GM19351 (cell line): ENCODE measurements at regions not wholly inside any gene's neighbourhood (a gene's known extent, or its start where the extent isn't known, plus 50 kb on each side); places are given as distances from the start of the nearest gene placed in this dataset.
A peak's percentile ranks its signal among the peaks of the same experiment; 100 is the strongest.

Experiments used
- ATAC-seq: cut with Tn5 transposase; IDR thresholded peaks from one replicate; pipeline ENCODE4 v1.9.1; 2021; ENCODE audit warnings: mild to moderate bottlenecking, moderate library complexity; ENCODE audit not compliant: unreplicated experiment

DNA sequence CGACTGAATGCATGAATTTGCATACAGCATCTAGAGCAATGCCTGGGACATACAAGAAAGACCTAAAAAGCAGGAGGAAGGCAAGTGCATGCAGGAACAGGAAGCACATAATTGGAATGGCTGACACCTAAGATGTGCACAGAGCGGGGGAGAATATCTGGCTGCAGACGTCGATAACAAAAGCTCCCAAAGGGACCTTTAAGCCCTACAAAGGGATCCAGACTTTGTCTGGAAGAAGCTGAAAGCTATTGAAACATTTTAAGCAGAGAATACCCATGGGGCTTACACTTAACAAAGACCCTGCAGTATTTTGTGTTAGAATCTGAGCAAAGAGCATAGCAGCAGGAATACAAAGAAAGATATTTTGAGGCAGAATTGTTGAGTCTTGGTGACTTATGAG lies 107.4 kb upstream of the CLDN10 start:
- no peak for ATAC-seq

DNA sequence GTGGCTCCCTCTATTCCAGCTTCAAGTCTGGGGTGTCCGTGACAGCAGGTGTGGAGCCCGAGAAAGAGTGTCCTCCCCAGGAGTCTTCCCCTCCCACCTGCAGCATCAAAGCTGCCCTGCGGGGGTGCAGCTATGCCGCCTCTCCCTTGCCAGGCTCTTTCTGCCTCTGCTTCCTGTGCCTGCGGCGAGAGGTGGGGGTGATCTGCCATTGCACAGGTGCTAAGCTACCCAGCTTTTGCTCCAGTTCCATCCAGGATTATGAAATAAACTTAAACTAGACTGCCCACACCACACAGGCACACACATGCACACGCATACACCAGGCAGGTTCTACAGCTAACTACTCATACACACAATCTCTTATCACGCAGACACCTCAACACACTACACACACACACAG lies 104.7 kb upstream of the CLDN10 start:
- ATAC-seq, result no peak

DNA sequence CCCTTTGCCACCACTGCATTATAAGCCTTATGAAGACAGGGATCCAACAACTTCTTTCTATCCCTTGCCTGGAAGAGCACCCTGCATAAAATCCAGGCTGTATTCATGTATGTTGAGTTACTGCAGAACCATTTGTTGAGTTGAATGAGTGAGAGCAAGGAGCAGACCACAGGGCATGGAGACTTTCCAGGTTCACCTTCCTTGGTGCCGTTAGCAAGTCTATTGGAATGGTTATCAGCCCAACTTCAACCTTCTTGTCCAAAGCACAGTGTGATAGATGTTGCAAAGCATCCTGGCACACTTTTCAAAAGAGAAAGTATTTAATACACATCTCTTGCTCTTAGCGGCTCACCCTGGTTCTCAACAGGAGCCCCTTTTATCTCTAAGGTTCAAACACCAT lies 100.9 kb upstream of the CLDN10 start:
- no peak for ATAC-seq

DNA sequence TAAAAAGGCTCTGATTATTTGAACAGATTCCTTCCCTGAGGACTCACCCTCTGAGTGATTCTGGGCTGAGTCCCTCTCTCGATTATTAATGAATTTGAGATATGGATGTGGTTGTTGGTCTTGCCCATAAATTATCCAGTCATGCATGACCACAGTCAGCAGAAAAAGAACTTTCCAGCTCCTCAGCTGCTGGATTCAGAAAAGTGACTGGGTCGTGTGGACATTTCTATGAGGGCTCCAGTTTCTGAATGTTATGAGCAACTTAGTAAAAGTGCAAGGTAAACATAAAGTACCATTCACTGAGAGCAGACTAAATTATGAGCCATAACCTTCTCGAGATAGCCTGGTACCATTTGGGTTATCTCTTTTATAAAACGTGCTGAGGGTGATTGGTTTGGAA lies 100.1 kb upstream of the CLDN10 start:
- ATAC-seq, result no peak

DNA sequence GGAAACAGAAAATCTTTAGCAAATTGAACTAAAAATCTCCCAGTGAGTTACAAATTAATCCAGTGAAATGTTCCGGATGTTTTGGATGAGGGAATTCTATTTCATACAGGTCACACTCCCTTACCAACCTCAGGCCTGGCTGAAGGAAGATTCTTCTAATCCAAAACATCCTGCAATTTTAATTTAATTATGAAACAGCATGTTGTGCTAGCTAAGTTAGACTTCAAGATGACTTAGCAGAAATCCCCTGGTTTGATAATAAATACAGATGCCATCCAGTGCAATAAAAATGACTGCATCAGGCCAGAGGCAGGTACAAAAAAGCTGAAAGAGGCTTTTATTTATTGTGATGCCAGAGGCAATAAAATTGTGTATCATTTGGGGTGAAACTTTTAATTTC lies 96.7 kb upstream of the CLDN10 start:
- ATAC-seq, result no peak

DNA sequence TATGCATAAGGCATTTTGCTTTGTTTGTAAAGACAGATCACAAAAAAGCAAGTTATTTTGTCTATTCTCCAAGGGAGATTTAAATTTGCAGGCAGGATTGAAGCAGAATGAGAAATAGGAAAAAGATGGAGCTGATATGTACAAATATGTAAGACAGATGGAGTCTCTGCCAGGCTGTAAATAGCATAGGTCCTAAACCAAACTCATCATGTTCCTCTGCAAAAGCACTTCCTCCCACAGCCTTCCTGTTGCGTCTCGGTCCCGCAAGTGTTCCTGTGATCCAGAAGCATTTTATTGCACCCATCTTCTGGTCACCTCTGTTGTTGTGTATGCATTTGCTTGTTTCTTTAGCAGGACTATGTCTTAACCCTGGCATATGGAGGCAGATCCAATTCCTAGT lies 95.7 kb upstream of the CLDN10 start:
- ATAC-seq, result peak; percentile 16

DNA sequence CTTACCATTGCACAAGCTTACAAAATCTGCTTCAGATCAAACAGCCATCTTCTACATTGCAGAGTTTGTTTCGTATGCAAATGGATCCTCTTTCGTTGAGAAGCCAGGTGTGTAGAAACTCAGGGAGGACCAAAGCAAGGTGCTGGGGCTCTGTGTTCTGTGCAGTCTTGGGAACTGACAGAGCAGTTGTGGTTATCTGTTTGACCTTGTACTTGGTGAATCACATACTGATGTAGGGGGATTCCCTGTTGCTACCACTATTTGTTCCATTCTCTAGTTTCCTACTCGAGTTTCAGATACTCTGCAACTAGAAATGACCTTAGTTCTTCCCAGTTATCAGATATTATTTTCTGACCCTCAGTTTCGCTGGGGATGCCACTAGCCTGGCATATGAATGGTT lies 95.2 kb upstream of the CLDN10 start:
- peak; percentile 97 for ATAC-seq

DNA sequence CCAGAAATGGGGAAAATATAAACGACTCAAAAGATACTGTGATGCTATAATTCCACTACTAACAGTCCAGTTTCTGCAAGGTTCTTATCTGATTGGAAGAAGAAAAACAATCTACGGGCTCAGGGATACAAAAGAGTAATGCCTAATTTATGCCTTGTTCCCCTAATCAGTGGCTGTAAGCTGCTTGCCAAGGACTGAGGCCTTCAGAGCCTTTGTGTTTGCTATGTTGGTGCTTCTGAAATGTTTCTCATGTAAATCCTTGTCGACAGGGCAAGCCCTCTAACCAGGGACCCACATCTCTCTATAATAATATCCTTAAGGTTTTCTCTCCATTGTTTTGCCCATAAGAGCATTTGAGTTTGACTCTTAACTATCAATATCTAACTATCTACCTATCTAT lies 89.7 kb upstream of the CLDN10 start:
- ATAC-seq, result no peak

DNA sequence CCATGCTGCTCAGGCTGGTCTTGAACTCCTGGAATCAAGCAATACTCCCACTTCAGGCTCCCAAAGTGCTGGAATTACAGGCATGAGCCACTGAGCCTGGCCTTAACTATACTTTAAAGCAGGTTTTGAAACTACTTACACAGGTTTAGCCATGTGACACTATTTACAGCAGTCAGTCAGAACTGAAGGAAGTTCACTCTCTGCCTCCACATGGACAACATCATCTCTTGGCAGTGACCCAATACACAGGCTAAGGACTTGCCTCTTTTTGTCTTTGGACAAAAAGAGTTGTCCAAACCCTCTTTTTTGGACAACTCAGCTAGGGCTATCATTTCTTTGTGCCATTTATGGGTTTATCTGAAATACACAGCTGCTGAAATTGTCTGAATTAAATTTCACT lies 89.0 kb upstream of the CLDN10 start:
- no peak for ATAC-seq

DNA sequence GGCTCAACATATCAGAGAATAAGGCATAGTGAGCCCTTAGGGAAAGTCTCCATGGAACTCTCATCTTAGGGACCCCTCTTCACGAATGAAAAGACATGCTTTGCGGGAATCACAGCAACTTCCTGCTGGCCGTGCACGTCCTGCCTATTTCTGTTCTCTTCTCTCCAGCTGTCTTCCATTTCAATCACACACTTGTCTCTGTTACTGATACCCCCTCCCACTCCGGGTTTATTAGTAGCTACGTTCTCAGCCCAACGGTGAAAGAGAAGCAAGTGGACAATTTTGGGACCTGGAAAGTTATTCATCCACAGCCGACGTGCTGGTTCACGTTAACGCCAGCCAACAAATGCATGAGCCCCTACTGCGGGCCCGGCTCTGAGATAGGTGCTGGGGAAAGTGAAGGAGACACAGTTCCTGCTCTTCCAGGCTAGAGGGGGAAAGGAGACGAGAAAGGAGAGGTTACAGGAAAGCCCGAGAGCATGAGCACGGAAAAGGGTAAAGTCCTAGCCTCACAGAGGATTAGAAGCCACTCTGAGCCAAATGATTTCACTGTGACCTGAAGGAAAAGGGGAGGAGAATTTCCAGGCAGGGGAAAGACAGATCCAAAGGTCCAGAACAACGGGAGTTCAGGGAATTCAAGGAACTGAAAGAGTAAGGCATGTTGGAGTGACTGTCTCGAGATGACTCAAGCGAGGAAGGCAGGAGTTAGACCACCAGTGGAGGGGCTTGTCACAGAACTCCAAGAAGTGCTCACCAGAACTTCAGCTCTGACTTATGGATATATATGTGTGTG lies 81.8 kb upstream of the CLDN10 start:
- no peak for ATAC-seq

DNA sequence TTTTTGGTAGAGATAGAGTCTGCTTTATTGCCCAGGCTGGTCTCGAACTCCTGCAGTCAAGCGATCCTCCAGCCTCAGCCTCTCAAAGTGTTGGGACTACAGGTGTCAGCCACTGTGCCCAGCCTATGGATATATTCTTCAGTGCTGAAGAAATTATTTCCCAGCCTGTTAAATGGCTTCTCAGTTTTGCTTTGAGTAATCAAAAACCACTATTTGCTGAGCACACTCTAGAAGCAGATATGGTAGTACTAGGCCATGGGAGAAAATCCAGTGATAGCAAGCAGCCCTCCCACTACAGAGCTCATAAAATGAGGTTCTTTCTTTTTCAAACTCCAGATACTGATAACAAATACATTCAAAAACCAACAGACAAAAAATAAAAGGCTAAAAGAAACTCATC lies 80.6 kb upstream of the CLDN10 start:
- peak; percentile 71 for ATAC-seq

DNA sequence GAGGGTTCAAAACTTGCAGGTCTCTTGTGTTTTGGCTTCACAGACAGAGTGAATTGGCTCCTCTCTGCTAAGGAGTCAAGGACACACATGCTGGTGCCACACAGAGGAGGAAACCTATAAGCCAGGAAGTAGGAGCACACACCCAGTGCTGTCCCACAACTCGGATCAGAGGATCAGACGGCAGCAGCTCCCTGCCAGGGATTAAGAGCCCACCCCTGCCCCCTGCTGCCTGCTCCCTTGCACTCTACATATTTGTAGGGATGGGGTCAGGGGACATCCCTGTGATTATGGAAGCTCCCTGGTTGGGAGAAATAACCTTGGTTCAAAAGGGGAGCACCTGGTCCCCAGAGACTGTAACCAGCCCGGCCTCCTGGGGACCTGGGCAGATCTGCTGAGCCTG lies 77.5 kb upstream of the CLDN10 start:
- no peak for ATAC-seq

DNA sequence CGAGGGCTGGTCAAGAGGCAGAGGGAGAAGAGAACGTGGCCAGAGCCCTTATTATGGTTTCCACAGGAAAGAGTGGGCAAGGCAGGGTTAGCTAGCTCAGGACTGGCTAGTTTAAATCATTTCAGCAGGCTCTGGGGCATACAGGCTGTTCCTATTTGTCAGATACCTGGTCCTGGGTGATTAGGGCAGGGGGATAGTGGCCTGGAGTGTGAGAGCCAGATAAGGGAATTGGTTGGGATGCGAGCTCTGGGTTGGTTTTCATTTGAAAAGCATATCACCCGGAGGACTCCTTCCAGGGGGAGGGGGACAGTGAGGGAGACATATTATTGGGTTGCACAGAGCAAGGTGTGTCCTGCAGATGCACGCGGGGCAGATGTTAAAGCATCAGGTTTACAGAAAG lies 75.3 kb upstream of the CLDN10 start:
- no peak for ATAC-seq

DNA sequence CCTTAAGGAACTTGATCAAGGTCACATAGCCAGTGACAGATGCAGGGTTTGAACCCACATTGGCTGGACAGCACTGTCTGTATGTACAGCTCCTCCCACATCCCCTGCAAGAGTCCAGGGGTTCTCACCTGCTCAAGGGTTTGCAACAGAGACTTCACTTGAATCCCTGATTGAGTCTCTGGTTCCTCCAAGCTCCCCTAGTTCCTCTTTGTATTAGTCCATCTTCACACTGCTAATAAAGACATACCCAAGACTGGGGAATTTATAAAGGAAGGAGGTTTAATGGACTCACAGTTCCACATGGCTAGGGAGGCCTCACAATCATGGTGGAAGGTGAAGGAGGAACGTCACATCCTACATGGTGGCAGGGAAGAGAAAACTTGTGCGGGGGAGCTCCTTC lies 72.8 kb upstream of the CLDN10 start:
- ATAC-seq, result peak; percentile 15

DNA sequence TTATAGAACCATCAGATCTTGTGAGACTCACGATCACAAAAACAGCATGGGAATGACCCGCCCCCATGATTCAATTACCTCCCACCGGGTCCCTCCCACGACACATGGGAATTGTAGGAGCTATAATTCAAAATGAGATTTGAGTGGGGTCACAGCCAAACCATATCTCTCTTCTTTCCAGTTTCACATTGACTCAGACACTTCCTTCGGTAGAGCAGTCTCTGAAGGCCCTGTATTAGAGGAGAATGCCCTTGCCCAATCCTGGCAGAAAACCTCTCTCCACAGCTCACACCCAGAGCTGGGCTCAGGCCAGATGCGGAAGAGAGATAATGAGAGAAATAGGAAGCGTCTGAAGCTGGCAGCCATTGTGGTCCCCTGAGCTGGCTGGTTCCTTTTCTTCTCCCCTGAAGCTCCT lies 72.4 kb upstream of the CLDN10 start:
- ATAC-seq, result peak; percentile 45

DNA sequence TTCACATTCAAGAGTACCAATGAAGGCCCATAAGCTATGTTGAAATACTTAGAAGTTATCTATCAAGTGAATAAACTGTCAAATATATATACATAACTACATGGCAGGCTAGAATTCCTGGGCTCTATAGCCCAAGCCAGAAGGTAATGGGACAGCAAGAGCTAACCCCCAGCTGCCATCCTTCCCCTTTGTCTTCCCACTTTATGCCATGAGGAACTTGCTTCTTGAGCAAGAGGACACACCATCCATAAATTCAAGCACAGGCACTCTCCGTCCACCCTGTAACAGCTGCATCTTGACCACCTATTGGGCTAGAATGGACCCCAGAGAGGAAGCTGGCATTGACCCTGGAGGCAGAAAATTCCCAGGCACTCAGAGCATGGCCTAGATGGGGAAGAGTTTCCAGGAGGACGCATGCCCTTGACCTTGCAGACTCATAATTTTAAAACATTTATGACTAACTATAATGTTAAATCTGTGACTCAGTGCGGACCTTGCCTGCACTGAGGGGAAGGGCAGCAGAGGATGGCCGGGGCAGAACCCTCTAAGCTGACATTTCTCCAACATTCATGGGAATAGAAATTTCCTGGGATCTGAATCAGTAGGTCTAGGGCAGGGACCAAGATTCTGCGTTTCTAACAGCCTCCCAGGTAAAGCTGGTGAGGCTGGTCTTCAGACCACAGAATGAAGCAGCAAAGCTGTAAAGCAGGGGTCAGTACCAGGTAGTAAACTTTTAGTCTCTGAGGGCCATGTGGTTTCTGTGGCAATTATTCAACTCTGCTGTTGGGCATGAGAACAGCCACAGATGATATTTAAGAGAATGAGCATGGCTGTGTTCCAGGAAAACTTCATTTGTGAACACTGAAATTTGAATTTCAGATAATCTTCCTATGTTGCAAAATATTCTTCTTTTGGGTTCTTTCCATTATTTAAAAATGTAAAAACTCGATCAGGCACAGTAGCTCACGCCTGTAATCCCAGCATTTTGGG lies 71.4 kb upstream of the CLDN10 start:
- no peak for ATAC-seq

DNA sequence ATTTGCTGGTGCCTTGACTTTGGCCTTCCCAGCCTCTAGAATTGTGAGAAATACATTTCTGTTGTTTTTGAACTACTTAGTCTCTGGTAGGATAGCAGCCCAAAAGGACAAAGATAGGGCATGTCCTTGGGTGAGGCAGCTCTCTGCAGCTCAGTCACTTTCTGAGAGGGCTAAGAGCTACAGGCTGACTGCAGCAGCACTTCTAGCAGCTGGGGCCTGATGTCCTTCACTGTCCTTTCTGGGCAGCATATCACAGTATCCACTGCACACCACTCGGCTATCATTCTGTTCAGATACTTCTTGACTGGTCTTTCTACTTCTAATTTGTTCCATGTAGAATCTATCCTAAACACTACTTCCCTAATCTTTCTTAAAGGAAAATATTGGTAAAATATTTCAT lies 68.5 kb upstream of the CLDN10 start:
- ATAC-seq, result no peak

DNA sequence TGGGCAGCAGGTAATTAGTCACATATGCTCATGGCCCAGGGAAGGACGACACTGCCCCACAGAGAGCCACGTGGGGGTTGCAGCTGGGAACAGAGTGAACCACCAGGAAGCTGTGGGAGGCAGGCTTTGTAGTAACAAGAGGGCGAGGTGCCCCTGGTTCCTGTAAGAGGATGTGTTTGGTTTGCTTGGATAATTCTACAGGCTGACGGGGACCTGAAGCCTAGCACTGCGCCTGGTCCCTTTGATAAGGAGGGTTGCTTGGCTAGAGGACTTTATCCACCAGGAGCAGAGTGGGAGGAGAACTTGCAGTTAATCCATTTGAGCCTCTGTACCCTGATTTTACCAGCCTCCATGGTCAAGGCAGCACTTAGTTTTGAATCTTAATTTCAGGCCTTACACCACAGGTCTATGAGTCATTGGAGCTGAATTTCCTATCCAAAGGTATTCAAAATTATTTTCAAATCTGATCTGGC lies 67.4 kb upstream of the CLDN10 start:
- no peak for ATAC-seq

DNA sequence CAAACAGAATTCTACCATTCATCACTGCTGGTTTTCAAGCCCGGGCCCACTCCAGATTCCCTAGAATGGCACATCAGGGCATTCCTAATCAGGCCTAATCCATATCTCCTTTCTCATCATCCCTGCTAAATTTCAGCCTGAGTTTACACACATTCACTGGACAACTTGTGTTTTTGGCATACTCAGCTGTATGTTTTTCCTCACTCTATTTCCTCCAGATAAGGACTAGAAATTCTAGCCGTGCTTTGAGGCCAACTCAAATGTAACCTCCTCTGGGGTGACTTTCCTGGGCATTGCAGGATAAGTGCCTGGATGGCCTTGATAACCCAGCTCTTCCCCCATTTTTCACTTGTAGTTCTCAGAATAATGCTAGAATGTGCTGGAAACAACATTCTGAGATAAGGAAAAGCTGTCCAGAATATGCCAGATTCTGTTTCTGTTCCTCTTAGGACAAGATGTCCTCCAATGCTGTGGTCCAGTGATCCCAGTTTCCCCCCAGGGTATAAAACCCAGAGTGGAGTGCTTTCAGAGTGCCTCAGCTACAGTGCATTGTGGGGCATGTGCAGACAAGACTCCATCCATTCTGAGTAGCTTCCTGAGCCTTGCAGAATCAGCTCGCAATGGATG lies 66.9 kb upstream of the CLDN10 start:
- no peak for ATAC-seq

DNA sequence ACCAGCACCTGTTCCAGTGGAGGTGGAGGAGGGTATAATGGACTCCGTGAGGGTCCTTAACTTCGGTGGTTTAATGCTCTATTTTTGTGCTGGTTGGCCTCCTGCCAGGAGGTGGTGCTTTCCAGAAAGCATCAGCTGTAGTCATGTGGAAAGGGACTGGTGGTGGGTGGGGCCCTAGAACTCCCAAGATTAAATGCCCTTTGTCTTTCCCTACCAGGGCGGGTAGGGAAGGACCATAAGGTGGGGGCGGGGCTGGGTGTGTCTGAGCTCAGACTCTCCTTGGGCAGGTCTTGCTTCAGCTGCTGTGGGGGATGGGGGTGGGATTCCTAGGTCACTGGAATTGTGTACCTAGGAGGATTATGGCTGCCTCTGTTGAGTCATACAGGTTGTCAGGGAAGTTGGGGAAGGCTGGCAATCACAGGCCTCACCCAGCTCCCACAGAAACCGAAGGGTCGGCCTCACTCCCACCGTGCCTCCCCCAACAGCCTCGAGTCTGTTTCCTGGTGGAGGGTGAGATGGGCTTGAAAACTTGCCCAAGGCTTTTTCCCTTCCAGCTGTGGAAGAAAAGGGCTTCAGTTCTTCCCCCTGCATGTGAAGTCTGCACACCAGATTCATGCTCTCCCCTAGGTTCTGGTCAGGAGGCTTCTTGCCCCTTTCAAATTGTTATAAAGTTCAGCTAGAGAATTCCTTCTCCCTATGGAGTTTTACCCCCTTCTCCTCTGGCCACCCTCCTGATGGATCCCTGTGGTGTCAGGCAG lies 60.3 kb upstream of the CLDN10 start:
- no peak for ATAC-seq
